Loucy (cell line): ENCODE measurements at regions not wholly inside any gene's neighbourhood (a gene's known extent, or its start where the extent isn't known, plus 50 kb on each side); places are given as distances from the start of the nearest gene placed in this dataset.

Experiments used
- EZH2phosphoT487 ChIP-seq: fragments of 200-600 bp; IDR thresholded peaks from 2 replicates; pipeline ENCODE4 v1.6.1; 2018; ENCODE audit warnings: antibody characterized with exemption, mild to moderate bottlenecking, moderate library complexity, borderline replicate concordance
- TF ChIP-seq, protein P1 (sequence below): fragments of 200-600 bp; sonication (generic); conservative IDR thresholded peaks from 2 replicates; pipeline ENCODE4 v1.5.1; 2014; ENCODE audit warnings: mild to moderate bottlenecking, antibody characterized with exemption, low read length

- TF ChIP-seq, protein P1, sequence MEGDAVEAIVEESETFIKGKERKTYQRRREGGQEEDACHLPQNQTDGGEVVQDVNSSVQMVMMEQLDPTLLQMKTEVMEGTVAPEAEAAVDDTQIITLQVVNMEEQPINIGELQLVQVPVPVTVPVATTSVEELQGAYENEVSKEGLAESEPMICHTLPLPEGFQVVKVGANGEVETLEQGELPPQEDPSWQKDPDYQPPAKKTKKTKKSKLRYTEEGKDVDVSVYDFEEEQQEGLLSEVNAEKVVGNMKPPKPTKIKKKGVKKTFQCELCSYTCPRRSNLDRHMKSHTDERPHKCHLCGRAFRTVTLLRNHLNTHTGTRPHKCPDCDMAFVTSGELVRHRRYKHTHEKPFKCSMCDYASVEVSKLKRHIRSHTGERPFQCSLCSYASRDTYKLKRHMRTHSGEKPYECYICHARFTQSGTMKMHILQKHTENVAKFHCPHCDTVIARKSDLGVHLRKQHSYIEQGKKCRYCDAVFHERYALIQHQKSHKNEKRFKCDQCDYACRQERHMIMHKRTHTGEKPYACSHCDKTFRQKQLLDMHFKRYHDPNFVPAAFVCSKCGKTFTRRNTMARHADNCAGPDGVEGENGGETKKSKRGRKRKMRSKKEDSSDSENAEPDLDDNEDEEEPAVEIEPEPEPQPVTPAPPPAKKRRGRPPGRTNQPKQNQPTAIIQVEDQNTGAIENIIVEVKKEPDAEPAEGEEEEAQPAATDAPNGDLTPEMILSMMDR: no peak
- no peak for TF ChIP-seq EZH2phosphoT487
Measured at GRCh38 chr9:71349218-71349617, 227.8 kb upstream of the TRPM3 start.
